ENCODE measurements at regions not wholly inside any gene's neighbourhood (a gene's known extent, or its start where the extent isn't known, plus 50 kb on each side); places are given as distances from the start of the nearest gene placed in this dataset.

DNA sequence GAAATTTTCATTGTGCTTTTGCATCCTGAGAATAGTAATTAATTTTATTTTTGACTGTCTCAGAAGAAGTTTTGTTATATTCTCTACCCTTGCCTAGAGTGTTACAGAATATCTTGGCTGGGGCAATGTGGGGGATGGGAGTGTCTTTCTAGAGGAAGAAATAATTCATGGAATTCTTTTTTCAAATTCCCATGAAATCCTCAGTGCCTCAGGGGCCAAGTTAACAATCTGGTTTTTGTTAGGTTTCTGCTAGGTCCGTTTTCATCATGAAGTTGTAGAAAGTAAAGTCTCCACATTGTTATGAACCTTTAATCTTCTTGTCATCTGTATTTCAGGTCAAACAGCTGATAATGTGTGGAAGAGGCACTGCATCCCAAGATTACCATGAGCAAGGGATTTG lies 145.6 kb upstream of the GYPC start:
- TF ChIP-seq CREM (IDR thresholded peaks at IDR 0.05; ENCODE audit: low read depth) (no peak), RAD21 (IDR thresholded peaks at IDR 0.05; ENCODE audit: insufficient read depth, low read depth, low read length) (no peak), FOXM1 (IDR thresholded peaks at IDR 0.05; ENCODE audit: low read depth, low read length) (no peak), POLR2AphosphoS2 (IDR thresholded peaks at IDR 0.05; ENCODE audit: low read depth, low read length) (no peak), TCF3 (IDR thresholded peaks at IDR 0.05; ENCODE audit: borderline replicate concordance, insufficient read depth, low read depth, low read length) (no peak), YY1 (IDR thresholded peaks at IDR 0.05; ENCODE audit: low read depth, low read length) (no peak), JUNB (IDR thresholded peaks at IDR 0.05) (no peak), ZNF384 (IDR thresholded peaks at IDR 0.05; ENCODE audit: borderline replicate concordance, low read depth, low read length) (no peak)
- TF ChIP-seq, protein P1, sequence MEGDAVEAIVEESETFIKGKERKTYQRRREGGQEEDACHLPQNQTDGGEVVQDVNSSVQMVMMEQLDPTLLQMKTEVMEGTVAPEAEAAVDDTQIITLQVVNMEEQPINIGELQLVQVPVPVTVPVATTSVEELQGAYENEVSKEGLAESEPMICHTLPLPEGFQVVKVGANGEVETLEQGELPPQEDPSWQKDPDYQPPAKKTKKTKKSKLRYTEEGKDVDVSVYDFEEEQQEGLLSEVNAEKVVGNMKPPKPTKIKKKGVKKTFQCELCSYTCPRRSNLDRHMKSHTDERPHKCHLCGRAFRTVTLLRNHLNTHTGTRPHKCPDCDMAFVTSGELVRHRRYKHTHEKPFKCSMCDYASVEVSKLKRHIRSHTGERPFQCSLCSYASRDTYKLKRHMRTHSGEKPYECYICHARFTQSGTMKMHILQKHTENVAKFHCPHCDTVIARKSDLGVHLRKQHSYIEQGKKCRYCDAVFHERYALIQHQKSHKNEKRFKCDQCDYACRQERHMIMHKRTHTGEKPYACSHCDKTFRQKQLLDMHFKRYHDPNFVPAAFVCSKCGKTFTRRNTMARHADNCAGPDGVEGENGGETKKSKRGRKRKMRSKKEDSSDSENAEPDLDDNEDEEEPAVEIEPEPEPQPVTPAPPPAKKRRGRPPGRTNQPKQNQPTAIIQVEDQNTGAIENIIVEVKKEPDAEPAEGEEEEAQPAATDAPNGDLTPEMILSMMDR (IDR thresholded peaks at IDR 0.05 in 2 of 3, conservative IDR thresholded peaks at IDR 0.05 in 1 of 3; ENCODE audit: control insufficient read depth in 2 of 3, extremely low read depth in 1 of 3, insufficient read depth in 1 of 3, low read depth in 3 of 3, low read length in 3 of 3), result no peak
- TF ChIP-seq, protein P2, sequence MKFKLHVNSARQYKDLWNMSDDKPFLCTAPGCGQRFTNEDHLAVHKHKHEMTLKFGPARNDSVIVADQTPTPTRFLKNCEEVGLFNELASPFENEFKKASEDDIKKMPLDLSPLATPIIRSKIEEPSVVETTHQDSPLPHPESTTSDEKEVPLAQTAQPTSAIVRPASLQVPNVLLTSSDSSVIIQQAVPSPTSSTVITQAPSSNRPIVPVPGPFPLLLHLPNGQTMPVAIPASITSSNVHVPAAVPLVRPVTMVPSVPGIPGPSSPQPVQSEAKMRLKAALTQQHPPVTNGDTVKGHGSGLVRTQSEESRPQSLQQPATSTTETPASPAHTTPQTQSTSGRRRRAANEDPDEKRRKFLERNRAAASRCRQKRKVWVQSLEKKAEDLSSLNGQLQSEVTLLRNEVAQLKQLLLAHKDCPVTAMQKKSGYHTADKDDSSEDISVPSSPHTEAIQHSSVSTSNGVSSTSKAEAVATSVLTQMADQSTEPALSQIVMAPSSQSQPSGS (IDR thresholded peaks at IDR 0.05; ENCODE audit: low read length), result no peak
- TF ChIP-seq, protein P3, sequence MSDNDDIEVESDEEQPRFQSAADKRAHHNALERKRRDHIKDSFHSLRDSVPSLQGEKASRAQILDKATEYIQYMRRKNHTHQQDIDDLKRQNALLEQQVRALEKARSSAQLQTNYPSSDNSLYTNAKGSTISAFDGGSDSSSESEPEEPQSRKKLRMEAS (IDR thresholded peaks at IDR 0.05; ENCODE audit: low read depth, low read length), result no peak

Data from GM12878 (cell line).